ENCODE measurements at regions not wholly inside any gene's neighbourhood (a gene's known extent, or its start where the extent isn't known, plus 50 kb on each side); places are given as distances from the start of the nearest gene placed in this dataset.
"Not testable (repeated sequence)": the region's sequence is repeated elsewhere in the genome, so short reads cannot be mapped to it uniquely, and the experiment has no call there.

DNA sequence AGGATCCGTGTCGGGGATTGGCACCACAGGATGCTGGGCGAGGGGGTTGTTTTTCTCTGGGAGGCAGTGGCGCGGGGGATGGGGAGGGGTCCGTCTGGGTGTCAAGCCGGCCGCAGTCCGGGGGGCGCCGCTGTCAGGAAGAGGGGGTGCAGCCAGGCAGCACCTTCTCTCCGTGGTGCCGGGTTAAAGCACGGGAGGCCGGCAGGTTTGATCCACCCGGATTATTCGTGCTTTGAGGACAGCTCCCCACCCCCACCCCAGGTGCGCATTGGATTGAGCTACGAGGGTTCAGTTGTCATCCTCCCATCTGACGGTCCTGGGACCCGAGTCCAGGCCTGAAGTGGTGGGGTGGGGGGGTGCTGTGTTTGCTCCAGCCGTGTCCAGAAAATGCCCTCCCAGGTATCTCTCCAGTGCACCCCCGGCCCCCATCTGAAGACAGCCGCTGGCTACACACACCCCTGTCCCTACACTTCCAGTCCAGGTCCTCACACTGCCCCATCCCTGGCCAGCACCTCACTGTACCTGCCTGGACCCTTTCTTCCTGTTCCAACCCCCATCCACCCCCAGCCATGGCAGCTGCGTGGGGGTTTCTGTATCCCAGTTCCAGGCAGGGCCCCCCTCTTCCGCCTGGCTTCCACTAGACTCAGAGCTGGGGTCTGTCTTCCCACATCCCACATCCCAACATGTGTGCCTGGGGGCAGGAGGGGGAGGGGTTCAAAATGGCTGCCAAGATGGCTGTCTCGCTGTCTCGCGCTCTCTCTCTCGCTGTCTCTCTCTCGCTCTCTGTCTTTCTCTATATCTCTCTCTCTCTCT lies 114.0 kb downstream of the CRLF3 start:
- TF ChIP-seq YY1 (IDR thresholded peaks at IDR 0.05; ENCODE audit: low read depth): peak; percentile 88
- not testable (repeated sequence) for TF ChIP-seq CTCF (IDR thresholded peaks at IDR 0.05); TCF12 (IDR thresholded peaks at IDR 0.05); RFX5 (IDR thresholded peaks at IDR 0.05; ENCODE audit: low read length); EZH2phosphoT487 (IDR thresholded peaks at IDR 0.05; ENCODE audit: borderline replicate concordance, low read depth); EP300 (IDR thresholded peaks at IDR 0.05; ENCODE audit: borderline replicate concordance in 1 of 2, low read depth in 1 of 2, low read length in 1 of 2); POLR2AphosphoS5 (IDR thresholded peaks at IDR 0.05; ENCODE audit: low read depth, low read length); NFIC (IDR thresholded peaks at IDR 0.05; ENCODE audit: borderline replicate concordance); REST (IDR thresholded peaks at IDR 0.05; ENCODE audit: low read depth, low read length); RCOR1 (IDR thresholded peaks at IDR 0.05; ENCODE audit: low read length); USF2 (IDR thresholded peaks at IDR 0.05; ENCODE audit: borderline replicate concordance, low read depth, low read length)
